Dedifferentiated amniotic fluid mesenchymal stem cell (primary cell): ENCODE measurements at regions not wholly inside any gene's neighbourhood (a gene's known extent, or its start where the extent isn't known, plus 50 kb on each side); places are given as distances from the start of the nearest gene placed in this dataset.
"Not testable (repeated sequence)": the region's sequence is repeated elsewhere in the genome, so short reads cannot be mapped to it uniquely, and the experiment has no call there.

Experiments
- DNase-seq: peaks from one replicate; pipeline ENCODE4 v3.0.0-alpha.2; 2016; ENCODE audit errors: extremely low spot score

DNA sequence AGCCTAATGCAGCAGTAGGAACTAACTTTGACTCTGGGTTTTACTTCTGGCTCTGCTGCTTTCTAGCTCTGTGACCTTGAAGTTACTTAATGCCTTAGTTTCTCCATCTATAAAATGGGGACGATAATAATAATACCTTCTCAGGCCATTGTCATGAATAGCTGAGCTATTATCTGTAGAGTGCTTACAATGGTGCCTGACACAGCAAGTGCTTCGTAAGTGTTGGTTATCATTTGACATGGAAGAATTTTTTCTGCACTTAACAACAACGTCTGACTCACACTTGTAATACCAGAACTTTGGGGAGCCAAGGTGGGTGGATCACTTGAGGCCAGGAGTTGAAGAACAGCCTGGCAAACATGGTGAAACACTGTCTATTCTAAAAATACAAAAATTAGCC, 140.5 kb downstream of the ARL4A start:
- DNase-seq: no peak

DNA sequence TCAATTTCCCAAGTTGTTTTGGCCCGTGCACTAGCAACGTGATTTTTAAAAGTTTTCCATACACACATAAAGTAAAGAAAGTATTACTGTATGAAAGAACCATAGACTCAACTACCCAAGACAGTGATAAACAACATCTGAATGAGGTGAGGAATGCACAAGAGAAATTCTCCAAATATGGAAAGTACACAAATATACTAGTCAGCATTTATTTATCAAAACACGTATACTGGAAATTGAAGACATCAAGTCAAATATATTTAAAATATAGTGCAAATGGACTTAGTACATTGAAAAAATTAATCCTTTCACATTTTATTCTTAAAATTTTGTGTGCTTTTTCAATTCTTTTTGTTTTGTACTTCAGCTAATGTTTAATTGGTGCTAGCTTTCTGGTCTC, 143.6 kb downstream of the ARL4A start:
- no peak for DNase-seq

DNA sequence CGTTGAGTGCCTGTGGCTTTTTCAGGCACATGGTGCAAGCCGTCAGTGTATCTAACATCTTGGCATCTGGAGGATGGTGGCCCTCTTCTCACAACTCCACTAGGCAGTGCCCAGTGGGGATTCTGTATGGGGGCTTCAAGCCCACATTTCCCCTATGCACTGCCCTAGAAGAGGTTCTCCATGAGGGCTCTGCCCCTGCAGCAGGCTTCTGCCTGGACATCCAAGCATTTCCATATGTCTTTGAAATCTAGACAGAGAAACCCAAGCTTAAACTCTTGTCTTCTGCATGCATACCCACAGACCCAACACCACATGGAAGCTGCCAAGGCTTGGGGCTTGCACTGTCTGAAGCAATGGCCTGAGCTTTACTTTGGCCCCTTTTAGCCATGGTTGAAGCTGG, 146.4 kb downstream of the ARL4A start:
- DNase-seq: no peak

DNA sequence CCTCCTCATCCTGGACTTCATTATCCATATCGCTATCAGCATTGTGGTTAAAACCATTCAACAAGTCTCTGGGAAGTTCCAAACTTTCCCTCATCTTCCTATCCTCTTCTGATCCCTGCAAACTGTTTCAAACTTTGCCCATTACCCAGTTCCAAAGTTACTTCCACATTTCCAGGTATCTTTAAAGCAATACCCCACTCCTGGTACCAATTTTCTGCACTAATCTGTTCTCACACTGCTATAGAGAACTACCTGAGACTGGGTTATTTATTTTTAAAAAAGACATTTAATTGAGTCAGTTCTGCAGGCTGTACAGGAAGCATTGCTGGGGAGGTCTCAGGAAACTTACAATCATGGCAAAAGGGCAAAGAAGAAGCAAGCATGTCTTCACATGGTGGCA, 147.3 kb downstream of the ARL4A start:
- no peak for DNase-seq

- DNase-seq: no peak
Observed at GRCh38 chr7:12839508-12840153, 152.2 kb downstream of the ARL4A start.

- DNase-seq: not testable (repeated sequence)
Observed at GRCh38 chr7:12844732-12845131, 157.3 kb downstream of the ARL4A start.

GRCh38 chr7:12847001-12847400, 159.6 kb downstream of the ARL4A start:
- no peak for DNase-seq

- no peak for DNase-seq
Observed at GRCh38 chr7:12851142-12851541, 163.7 kb downstream of the ARL4A start.

- DNase-seq: no peak
Observed at GRCh38 chr7:12851841-12852240, 164.4 kb downstream of the ARL4A start.

- DNase-seq: no peak
Observed at GRCh38 chr7:12855036-12855435, 167.6 kb downstream of the ARL4A start.

- DNase-seq: no peak
Observed at GRCh38 chr7:12859761-12860160, 172.3 kb downstream of the ARL4A start.

GRCh38 chr7:12861070-12861469, 173.6 kb downstream of the ARL4A start:
- no peak for DNase-seq

GRCh38 chr7:12862146-12862545, 174.7 kb downstream of the ARL4A start:
- DNase-seq: no peak

GRCh38 chr7:12864470-12865046, 177.1 kb downstream of the ARL4A start:
- DNase-seq: no peak

DNA sequence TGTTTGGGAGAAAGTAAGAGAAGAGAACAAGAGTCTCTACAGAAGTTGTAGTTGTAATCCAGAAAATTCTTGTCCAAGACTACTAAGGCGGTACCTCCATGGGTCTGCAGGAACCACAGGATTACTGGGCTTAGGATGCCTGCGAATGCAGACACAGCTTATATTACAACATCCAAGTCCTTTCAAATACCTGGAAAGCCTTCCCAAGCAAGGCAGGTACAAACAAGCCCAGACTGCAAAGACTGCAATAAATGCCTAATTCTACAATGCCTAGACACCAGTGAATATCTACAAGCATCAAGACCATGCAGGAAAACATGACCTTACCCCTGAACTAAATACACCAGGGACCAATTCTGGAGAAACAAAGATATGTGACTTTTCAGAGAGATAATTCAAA, 178.2 kb downstream of the ARL4A start:
- DNase-seq: no peak

DNA sequence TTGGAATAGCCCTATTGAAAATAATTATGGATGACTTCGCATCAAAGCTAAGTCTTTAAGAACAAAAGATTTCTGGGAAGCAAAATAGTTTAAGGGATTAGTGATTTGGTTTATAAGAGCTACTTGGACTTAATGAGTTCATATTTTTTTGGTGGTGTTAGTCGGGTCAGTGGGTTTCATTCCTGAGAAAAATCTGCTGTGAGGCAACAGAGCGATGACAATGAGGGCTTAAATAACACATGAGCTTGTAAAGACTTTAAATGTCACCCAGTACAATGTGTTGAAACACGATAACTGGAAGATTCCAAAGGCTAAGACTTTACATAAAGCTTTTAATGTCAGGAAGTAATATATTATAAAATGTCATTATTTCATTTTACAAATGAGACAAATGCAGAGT, 178.8 kb downstream of the ARL4A start:
- DNase-seq: no peak

DNA sequence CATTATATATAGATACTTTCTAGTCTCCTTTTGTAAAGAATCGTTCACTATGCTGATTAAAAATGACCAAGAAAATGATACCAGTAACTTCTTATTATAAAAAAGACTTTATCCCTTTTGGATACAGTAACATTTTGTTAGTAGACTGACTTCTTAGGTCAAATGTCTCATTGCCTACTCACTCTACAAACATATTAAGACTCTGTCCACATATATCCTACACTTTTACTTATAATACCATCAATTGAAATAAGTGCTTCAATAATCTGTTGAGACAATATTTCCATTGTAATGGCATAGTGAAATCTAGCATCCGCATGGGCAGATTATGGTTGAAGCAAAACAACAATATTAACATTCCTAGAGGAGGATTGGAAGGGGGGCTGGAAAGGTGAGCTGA, 180.6 kb downstream of the ARL4A start:
- DNase-seq: no peak

DNA sequence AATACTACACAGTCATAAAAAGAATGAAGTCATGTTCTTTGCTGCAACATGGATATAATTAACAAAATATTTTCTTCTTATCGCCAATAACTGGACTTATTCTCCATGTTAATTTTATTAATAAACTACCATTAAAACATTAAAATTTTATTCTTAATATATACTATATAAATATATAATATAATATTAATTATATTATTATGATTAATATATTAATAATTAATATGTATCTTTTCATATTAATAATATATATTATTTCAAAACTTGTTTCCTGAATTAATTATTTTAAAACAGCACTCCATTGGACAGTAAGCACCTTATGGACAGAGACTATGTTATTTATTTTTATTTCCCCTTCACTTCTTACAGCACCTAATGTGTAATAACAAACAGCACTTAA, 182.8 kb downstream of the ARL4A start:
- no peak for DNase-seq

DNA sequence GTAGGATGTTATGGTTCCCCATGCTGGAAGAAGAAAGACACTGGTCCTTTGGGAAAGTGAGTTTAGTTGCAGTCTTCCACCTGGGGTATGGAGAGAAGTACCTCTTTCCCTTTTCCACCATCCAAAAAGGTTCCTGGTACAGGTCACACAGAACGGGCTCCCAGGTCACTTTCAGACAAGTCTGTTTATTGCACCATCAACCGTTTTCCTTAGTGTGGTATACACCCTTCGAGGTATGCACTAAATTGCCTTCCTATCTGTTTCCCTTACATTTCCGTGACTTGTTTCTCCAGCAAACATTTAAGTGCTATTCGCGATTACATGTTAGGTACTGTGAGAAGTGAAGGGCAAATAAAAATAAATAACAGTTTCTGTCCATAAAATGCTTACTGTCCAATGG, 185.1 kb downstream of the ARL4A start:
- no peak for DNase-seq

GRCh38 chr7:12873571-12873970, 186.1 kb downstream of the ARL4A start:
- DNase-seq: no peak

DNA sequence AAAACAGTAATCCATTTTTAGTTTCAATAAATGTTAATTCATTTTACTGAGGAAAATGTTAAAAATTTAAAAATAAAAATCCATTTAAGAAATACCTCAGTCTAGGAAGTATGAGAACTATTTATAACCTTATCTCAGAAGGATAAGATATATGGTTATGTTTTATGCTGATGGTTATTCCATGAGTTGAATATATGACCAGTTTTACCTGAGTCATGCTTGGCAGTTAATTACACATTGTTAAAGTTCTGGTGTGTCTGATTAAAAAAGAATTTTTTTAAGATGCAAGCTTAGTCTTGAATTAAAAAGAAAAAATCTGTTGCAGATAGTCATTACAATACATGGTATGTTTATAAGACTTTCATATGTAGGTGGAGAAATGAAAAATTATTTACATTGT, 191.7 kb downstream of the ARL4A start:
- no peak for DNase-seq

- DNase-seq: no peak
Observed at GRCh38 chr7:12881712-12882111, 194.3 kb downstream of the ARL4A start.

GRCh38 chr7:12882710-12883109, 195.3 kb downstream of the ARL4A start:
- no peak for DNase-seq

DNA sequence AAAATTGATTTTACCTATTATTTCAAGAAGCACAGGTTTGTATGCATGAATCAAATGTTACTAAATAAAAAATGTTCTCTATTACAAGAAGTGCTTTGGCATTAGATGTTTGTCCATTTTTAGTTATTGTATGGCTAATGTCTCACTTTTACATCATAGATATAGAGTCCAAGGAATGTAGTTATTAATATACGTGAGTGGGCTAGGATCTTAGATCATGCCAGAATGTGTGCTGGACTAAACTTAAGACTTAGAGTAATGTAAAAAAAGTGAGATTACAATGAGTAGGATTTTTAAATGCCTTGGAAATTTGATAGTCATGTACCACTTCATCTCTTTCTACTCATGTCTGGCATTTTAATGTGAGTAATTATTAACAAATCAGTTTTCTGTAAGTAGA, 196.6 kb downstream of the ARL4A start:
- no peak for DNase-seq
